Bronchial epithelial cell (primary cell): ENCODE measurements at regions not wholly inside any gene's neighbourhood (a gene's known extent, or its start where the extent isn't known, plus 50 kb on each side); places are given as distances from the start of the nearest gene placed in this dataset.
"Not testable (repeated sequence)": the region's sequence is repeated elsewhere in the genome, so short reads cannot be mapped to it uniquely, and the experiment has no call there.

Experiments
- DNase-seq: peaks from one replicate; pipeline ENCODE4 v3.0.0-alpha.2; 2010; ENCODE audit warnings: low read depth
- FAIRE-seq: peaks from 2 replicates; lab custom pipeline; 2011; peaks lifted over from hg19 to GRCh38; lab: Jason Lieb, UNC
- H3K27me3 ChIP-seq: 2 replicates; pipeline ENCODE4 v1.5.1; 2011; ENCODE audit warnings: low read length; ENCODE audit not compliant: control insufficient read depth, insufficient read depth
- H3K36me3 ChIP-seq: 2 replicates; pipeline ENCODE4 v1.5.1; 2011; ENCODE audit warnings: low read length; ENCODE audit not compliant: control insufficient read depth, insufficient read depth
- H3K4me3 ChIP-seq: 2 replicates; pipeline ENCODE4 v1.5.1; 2011; ENCODE audit warnings: mild to moderate bottlenecking, low read depth, low read length, control low read depth
- CTCF ChIP-seq: IDR thresholded peaks from 2 replicates; pipeline ENCODE4 v1.5.1; 2011; ENCODE audit warnings: mild to moderate bottlenecking, moderate library complexity, low read length, control low read depth, inconsistent platforms; ENCODE audit not compliant: insufficient read depth, severe bottlenecking

DNA sequence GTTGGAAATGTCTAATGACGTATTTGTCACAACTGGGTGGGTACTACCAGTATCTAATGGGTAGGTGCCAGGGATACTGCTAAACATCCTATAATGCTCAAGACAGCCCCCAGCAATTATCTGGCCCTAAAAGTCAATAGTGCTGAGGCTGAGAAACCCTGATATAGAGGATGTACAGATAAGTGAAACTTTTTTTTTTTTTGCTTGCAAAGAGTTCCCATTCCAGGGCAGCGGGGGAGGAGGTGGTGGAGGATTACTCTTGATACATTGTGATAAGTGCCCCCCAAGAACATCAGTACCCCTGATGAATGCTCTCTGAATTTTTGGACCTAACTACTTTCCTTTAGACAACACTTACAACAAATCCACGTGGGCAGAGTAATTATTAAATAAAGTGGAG, 329.7 kb upstream of the SPRED2 start:
- Histone ChIP-seq H3K4me3 (no peak overlapping the region), H3K36me3 (no peaks in the 10 kb centered on the region), H3K27me3 (no peaks in the 10 kb centered on the region)
- TF ChIP-seq CTCF: no peak
- FAIRE-seq (no peak), DNase-seq (no peak)

DNA sequence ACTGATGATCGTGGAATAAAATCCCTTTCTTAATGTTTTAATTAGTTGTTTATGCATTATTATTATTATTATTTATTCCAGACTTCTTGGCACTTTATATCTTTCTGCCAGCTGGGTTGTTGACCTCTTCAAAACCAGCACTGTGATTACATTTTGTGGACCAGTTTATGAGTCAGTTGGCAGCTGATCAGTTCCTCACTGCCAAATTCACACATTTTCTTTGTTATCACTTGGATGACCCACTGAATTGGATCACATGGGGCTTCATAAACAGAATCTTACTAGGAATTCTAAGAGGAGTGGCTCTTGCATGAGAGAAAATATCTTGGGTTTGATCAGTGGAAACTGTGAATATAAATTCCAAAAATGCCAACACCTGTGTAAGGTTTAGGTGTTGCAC, 321.8 kb upstream of the SPRED2 start:
- peak; percentile 59 for DNase-seq
- TF ChIP-seq CTCF: no peak
- FAIRE-seq: no peak
- Histone ChIP-seq H3K27me3 (no peaks in the 10 kb centered on the region), H3K36me3 (no peaks in the 10 kb centered on the region), H3K4me3 (no peak overlapping the region)

DNA sequence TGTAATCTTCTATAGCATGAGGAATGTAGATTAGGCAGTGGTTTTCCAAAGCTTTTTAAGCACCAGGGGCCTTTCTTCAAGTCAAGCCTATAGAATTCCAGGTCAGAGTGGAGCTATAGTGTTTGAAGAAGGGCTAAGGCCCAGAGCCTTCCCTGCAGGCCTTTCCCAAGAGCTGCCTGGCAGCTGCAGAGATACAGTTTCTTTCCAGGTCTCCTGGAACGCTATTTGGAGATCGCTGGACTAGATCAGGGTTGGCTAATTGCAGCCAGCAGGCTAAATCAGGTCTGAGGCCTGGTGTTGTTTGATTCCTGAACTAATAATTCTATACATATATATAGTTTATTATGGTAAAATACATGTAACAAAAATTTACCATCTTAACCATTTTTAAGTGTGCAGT, 319.0 kb upstream of the SPRED2 start:
- DNase-seq (no peak), FAIRE-seq (no peak)
- no peak for TF ChIP-seq CTCF
- H3K4me3 ChIP-seq: no peak overlapping the region
- no peaks in the 10 kb centered on the region for H3K27me3 ChIP-seq
- no peaks in the 10 kb centered on the region for H3K36me3 ChIP-seq

DNA sequence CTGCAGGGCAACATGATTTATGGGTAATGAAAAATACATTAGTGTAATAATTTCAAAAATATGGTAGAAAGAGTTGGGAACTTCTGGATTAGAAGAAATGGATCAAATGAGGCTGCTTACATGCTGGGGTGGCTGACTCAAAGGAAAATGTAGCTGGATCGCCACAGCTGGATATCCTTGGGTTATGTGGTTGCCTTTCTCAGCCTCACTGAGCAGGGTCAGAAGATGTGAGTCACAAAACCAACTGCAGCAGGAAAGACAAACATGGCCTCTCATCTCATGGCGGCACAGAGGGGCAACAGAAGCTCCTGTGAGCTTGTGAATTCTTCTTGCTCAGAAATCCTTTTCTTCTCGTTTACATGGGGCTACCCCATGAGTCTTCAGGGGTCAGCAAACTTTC, 317.1 kb upstream of the SPRED2 start:
- TF ChIP-seq CTCF: no peak
- no peaks in the 10 kb centered on the region for H3K27me3 ChIP-seq
- no peak overlapping the region for H3K4me3 ChIP-seq
- peak; percentile 50 for DNase-seq
- FAIRE-seq: no peak
- H3K36me3 ChIP-seq: no peaks in the 10 kb centered on the region

DNA sequence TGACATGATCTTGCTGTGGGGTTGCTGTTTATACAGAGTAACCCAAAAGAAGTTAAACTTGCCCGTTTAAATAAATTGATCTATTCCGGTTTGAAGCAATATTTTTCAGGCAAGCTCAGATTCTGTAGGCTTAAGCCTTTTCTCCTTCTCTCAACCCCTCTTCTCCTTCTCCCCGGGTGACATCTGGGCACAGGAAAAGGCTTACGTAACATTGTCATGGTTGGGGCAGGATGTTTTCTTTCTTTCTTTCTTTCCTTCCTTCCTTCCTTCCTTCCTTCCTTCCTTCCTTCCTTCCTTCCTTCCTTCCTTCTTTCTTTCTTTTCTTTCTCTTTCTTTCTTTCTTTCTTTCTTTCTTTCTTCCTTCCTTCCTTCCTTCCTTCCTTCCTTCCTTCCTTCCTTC, 315.5 kb upstream of the SPRED2 start:
- not testable (repeated sequence) for H3K4me3 ChIP-seq, FAIRE-seq, H3K36me3 ChIP-seq, H3K27me3 ChIP-seq, DNase-seq

- no peaks in the 10 kb centered on the region for H3K27me3 ChIP-seq
- no peaks in the 10 kb centered on the region for H3K36me3 ChIP-seq
- DNase-seq (no peak), FAIRE-seq (no peak)
- H3K4me3 ChIP-seq: no peak overlapping the region
- TF ChIP-seq CTCF: no peak
Observed at GRCh38 chr2:65746931-65747675, 314.7 kb upstream of the SPRED2 start.
